GM19463 (cell line): ENCODE measurements at regions not wholly inside any gene's neighbourhood (a gene's known extent, or its start where the extent isn't known, plus 50 kb on each side); places are given as distances from the start of the nearest gene placed in this dataset.

Source experiments
- ATAC-seq: cut with Tn5 transposase; IDR thresholded peaks from one replicate; pipeline ENCODE4 v1.9.1; 2021; ENCODE audit warnings: mild to moderate bottlenecking, moderate library complexity; ENCODE audit not compliant: unreplicated experiment

GRCh38 chr11:119861160-119861559 lies 132.2 kb upstream of the NECTIN1 start:
- no peak for ATAC-seq

- no peak for ATAC-seq
Observed at GRCh38 chr11:119860561-119861094, 131.6 kb upstream of the NECTIN1 start.

- no peak for ATAC-seq
Observed at GRCh38 chr11:119859684-119860083, 130.7 kb upstream of the NECTIN1 start.

- ATAC-seq: no peak
Observed at GRCh38 chr11:119858288-119858687, 129.3 kb upstream of the NECTIN1 start.

- ATAC-seq: no peak
Observed at GRCh38 chr11:119856681-119857485, 127.9 kb upstream of the NECTIN1 start.

GRCh38 chr11:119855066-119855465 lies 126.1 kb upstream of the NECTIN1 start:
- no peak for ATAC-seq

- ATAC-seq: no peak
Observed at GRCh38 chr11:119854521-119854920, 125.5 kb upstream of the NECTIN1 start.

- ATAC-seq: no peak
Observed at GRCh38 chr11:119853581-119854360, 124.8 kb upstream of the NECTIN1 start.

GRCh38 chr11:119852741-119853140 lies 123.7 kb upstream of the NECTIN1 start:
- ATAC-seq: no peak

GRCh38 chr11:119850822-119851409 lies 121.9 kb upstream of the NECTIN1 start:
- ATAC-seq: no peak

GRCh38 chr11:119849872-119850271 lies 120.9 kb upstream of the NECTIN1 start:
- ATAC-seq: no peak

GRCh38 chr11:119847853-119848252 lies 118.9 kb upstream of the NECTIN1 start:
- ATAC-seq: no peak

- ATAC-seq: no peak
Observed at GRCh38 chr11:119846374-119846773, 117.4 kb upstream of the NECTIN1 start.

- no peak for ATAC-seq
Observed at GRCh38 chr11:119845756-119846155, 116.8 kb upstream of the NECTIN1 start.

- ATAC-seq: no peak
Observed at GRCh38 chr11:119845305-119845704, 116.3 kb upstream of the NECTIN1 start.

- no peak for ATAC-seq
Observed at GRCh38 chr11:119844808-119845207, 115.8 kb upstream of the NECTIN1 start.

- ATAC-seq: no peak
Observed at GRCh38 chr11:119843877-119844276, 114.9 kb upstream of the NECTIN1 start.

- ATAC-seq: no peak
Observed at GRCh38 chr11:119842731-119843130, 113.7 kb upstream of the NECTIN1 start.

- ATAC-seq: no peak
Observed at GRCh38 chr11:119839476-119840133, 110.6 kb upstream of the NECTIN1 start.

GRCh38 chr11:119835753-119836152 lies 106.8 kb upstream of the NECTIN1 start:
- no peak for ATAC-seq
